Sigmoid colon (tissue), 4 donors: ENCODE measurements at regions not wholly inside any gene's neighbourhood (a gene's known extent, or its start where the extent isn't known, plus 50 kb on each side); places are given as distances from the start of the nearest gene placed in this dataset.

ENCODE experiments used
- POLR2AphosphoS5 ChIP-seq, 4 donors: sonication (generic); formaldehyde crosslinking; IDR thresholded peaks; one replicate each; pipeline ENCODE4 v1.6.1; 2017; ENCODE audit warnings: antibody characterized with exemption in 4 of 4
- TF ChIP-seq, protein P1 (sequence below), 4 experiments: fragments of 450-650 bp in 3 of 4; fragments of 200-600 bp in 1 of 4; IDR thresholded peaks; one replicate each; pipeline ENCODE4 v1.5.1; 2016 to 2019; ENCODE audit warnings: antibody characterized with exemption in 4 of 4, mild to moderate bottlenecking in 3 of 4, moderate library complexity in 2 of 4

DNA sequence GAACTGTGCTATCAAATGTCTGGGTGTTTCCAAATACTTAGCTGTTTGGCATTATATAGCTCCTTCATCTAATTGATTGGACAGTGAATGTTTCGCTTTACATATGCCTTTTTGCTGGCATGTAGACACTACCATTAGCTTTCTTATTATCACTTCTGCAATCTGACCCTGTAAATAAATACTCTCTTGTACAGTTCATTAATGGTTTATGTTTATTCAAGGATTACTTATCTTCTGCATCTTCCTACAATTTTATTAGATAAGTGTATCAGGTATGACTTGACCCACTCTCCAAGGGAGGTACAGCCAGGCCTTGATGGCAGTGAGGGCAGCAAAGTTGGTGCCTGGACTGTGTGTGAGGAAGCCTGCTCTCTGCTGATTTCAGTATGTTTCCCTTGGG lies 614.1 kb upstream of the SETBP1 start:
- TF ChIP-seq, protein P1, sequence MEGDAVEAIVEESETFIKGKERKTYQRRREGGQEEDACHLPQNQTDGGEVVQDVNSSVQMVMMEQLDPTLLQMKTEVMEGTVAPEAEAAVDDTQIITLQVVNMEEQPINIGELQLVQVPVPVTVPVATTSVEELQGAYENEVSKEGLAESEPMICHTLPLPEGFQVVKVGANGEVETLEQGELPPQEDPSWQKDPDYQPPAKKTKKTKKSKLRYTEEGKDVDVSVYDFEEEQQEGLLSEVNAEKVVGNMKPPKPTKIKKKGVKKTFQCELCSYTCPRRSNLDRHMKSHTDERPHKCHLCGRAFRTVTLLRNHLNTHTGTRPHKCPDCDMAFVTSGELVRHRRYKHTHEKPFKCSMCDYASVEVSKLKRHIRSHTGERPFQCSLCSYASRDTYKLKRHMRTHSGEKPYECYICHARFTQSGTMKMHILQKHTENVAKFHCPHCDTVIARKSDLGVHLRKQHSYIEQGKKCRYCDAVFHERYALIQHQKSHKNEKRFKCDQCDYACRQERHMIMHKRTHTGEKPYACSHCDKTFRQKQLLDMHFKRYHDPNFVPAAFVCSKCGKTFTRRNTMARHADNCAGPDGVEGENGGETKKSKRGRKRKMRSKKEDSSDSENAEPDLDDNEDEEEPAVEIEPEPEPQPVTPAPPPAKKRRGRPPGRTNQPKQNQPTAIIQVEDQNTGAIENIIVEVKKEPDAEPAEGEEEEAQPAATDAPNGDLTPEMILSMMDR (IDR thresholded peaks at IDR 0.05), result no peak
- no peak for TF ChIP-seq POLR2AphosphoS5 (IDR thresholded peaks at IDR 0.05)
